ENCODE measurements at regions not wholly inside any gene's neighbourhood (a gene's known extent, or its start where the extent isn't known, plus 50 kb on each side); places are given as distances from the start of the nearest gene placed in this dataset.

DNA sequence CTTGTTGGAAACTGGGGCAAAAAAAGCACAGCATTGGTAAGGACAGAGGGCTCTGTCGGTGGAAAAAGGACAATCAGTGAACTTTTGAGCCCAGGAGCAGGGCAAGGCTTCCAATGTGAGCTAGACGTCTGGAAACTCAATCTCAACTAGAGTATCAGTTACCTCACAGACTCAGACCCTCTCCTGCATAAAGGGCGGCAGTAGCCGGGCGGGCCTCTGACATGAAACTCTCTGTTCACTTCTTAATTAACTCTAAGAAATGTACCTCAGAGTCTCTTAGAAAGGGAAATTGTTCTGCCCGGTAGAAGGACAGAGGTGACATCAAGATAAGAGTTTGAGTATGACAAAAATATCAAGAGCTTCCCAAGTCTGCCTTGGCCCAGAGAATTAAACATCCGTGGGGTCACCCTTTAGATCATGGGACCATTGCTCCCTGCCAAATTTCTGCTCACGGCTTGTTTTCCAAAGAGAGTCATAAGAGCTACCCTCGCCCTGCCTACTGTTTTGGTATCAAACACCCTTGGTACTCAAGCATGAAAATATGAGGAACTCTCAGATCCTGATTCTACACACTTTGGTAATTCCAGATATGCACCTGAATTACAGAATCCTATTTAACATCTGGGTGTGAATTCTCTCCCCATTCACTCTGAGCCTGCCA is 103.5 kb upstream of the PKDCC start:
- TF ChIP-seq, protein P1, sequence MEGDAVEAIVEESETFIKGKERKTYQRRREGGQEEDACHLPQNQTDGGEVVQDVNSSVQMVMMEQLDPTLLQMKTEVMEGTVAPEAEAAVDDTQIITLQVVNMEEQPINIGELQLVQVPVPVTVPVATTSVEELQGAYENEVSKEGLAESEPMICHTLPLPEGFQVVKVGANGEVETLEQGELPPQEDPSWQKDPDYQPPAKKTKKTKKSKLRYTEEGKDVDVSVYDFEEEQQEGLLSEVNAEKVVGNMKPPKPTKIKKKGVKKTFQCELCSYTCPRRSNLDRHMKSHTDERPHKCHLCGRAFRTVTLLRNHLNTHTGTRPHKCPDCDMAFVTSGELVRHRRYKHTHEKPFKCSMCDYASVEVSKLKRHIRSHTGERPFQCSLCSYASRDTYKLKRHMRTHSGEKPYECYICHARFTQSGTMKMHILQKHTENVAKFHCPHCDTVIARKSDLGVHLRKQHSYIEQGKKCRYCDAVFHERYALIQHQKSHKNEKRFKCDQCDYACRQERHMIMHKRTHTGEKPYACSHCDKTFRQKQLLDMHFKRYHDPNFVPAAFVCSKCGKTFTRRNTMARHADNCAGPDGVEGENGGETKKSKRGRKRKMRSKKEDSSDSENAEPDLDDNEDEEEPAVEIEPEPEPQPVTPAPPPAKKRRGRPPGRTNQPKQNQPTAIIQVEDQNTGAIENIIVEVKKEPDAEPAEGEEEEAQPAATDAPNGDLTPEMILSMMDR (IDR thresholded peaks at IDR 0.05; ENCODE audit: low read depth, low read length, missing input control), result no peak
- TF ChIP-seq, protein P2, sequence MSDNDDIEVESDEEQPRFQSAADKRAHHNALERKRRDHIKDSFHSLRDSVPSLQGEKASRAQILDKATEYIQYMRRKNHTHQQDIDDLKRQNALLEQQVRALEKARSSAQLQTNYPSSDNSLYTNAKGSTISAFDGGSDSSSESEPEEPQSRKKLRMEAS (IDR thresholded peaks at IDR 0.05), result no peak
- TF ChIP-seq, protein P3, sequence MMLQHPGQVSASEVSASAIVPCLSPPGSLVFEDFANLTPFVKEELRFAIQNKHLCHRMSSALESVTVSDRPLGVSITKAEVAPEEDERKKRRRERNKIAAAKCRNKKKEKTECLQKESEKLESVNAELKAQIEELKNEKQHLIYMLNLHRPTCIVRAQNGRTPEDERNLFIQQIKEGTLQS (IDR thresholded peaks at IDR 0.05), result no peak
- TF ChIP-seq SP1 (IDR thresholded peaks at IDR 0.05) (no peak), RXRA (IDR thresholded peaks at IDR 0.05) (no peak), RAD21 (IDR thresholded peaks at IDR 0.05) (no peak), GABPA (IDR thresholded peaks at IDR 0.05 in 1 of 2, conservative IDR thresholded peaks at IDR 0.05 in 1 of 2) (no peak), JUND (IDR thresholded peaks at IDR 0.05) (no peak), YY1 (IDR thresholded peaks at IDR 0.05) (no peak), HNF4A (conservative IDR thresholded peaks at IDR 0.05) (no peak), TAF1 (conservative IDR thresholded peaks at IDR 0.05) (no peak), FOXA1 (IDR thresholded peaks at IDR 0.05) (no peak), HNF4G (IDR thresholded peaks at IDR 0.05) (no peak)
- TF ChIP-seq, protein P4, sequence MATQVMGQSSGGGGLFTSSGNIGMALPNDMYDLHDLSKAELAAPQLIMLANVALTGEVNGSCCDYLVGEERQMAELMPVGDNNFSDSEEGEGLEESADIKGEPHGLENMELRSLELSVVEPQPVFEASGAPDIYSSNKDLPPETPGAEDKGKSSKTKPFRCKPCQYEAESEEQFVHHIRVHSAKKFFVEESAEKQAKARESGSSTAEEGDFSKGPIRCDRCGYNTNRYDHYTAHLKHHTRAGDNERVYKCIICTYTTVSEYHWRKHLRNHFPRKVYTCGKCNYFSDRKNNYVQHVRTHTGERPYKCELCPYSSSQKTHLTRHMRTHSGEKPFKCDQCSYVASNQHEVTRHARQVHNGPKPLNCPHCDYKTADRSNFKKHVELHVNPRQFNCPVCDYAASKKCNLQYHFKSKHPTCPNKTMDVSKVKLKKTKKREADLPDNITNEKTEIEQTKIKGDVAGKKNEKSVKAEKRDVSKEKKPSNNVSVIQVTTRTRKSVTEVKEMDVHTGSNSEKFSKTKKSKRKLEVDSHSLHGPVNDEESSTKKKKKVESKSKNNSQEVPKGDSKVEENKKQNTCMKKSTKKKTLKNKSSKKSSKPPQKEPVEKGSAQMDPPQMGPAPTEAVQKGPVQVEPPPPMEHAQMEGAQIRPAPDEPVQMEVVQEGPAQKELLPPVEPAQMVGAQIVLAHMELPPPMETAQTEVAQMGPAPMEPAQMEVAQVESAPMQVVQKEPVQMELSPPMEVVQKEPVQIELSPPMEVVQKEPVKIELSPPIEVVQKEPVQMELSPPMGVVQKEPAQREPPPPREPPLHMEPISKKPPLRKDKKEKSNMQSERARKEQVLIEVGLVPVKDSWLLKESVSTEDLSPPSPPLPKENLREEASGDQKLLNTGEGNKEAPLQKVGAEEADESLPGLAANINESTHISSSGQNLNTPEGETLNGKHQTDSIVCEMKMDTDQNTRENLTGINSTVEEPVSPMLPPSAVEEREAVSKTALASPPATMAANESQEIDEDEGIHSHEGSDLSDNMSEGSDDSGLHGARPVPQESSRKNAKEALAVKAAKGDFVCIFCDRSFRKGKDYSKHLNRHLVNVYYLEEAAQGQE (IDR thresholded peaks at IDR 0.05), result no peak
